Upper lobe of right lung (tissue), 1 donor: ENCODE measurements at regions not wholly inside any gene's neighbourhood (a gene's known extent, or its start where the extent isn't known, plus 50 kb on each side); places are given as distances from the start of the nearest gene placed in this dataset.
"Not testable (repeated sequence)": the region's sequence is repeated elsewhere in the genome, so short reads cannot be mapped to it uniquely, and the experiment has no call there.

Experiments
- ATAC-seq: fragments of 200-7000 bp; cut with Tn5 transposase; one replicate; pipeline ENCODE4 v1.9.1; 2020; ENCODE audit warnings: mild to moderate bottlenecking, moderate library complexity
- DNase-seq: peaks from one replicate; pipeline ENCODE4 v3.0.0-alpha.2; 2020
- H3K27ac ChIP-seq: fragments of 200-600 bp; one replicate; pipeline ENCODE4 v1.8.0; 2022
- H3K27me3 ChIP-seq: fragments of 200-600 bp; one replicate; pipeline ENCODE4 v1.8.0; 2022; ENCODE audit warnings: mild to moderate bottlenecking
- H3K36me3 ChIP-seq: fragments of 200-600 bp; one replicate; pipeline ENCODE4 v1.8.0; 2022
- H3K4me1 ChIP-seq: fragments of 200-600 bp; one replicate; pipeline ENCODE4 v1.8.0; 2022
- H3K4me3 ChIP-seq: fragments of 200-600 bp; one replicate; pipeline ENCODE4 v1.8.0; 2022; ENCODE audit warnings: mild to moderate bottlenecking
- H3K9me3 ChIP-seq: fragments of 200-600 bp; one replicate; pipeline ENCODE4 v1.8.0; 2022
- CTCF ChIP-seq: fragments of 200-600 bp; IDR thresholded peaks from one replicate; pipeline ENCODE4 v1.8.0; 2022; ENCODE audit warnings: antibody characterized with exemption
- intact Hi-C: fragments of 100-400 bp; cut with DNase I; formaldehyde crosslinking; loops from one replicate; pipeline ENCODE4 v1.11.0; 2022
- donor health status: DM: no; HTN: yes; CAD: no; lungs with severe emphysema.

GRCh38 chr18:77341527-77342325 is 92.1 kb downstream of the GALR1 start:
- no peak for ATAC-seq
- no peak for TF ChIP-seq CTCF
- no peak overlapping the region for H3K27ac ChIP-seq
- intact Hi-C loops = no loop called here
- no peaks in the 10 kb centered on the region for H3K9me3 ChIP-seq
- H3K4me3 ChIP-seq = no peak overlapping the region
- no peaks in the 10 kb centered on the region for H3K4me1 ChIP-seq
- H3K36me3 ChIP-seq = no peaks in the 10 kb centered on the region
- peaks cover 5% of the 10 kb centered on the region for H3K27me3 ChIP-seq
- no peak for DNase-seq

- Histone ChIP-seq H3K27me3 (peaks cover 5% of the 10 kb centered on the region), H3K36me3 (no peaks in the 10 kb centered on the region), H3K4me1 (no peaks in the 10 kb centered on the region), H3K4me3 (no peak overlapping the region), H3K27ac (no peak overlapping the region), H3K9me3 (no peaks in the 10 kb centered on the region)
- DNase-seq = no peak
- no peak for TF ChIP-seq CTCF
- intact Hi-C loops = no loop called here
- ATAC-seq = no peak
Observed at GRCh38 chr18:77342736-77343135, 93.1 kb downstream of the GALR1 start.

GRCh38 chr18:77343846-77344510 is 94.3 kb downstream of the GALR1 start:
- Histone ChIP-seq H3K36me3 (no peaks in the 10 kb centered on the region), H3K4me3 (no peak overlapping the region), H3K4me1 (no peaks in the 10 kb centered on the region), H3K27me3 (peaks cover 5% of the 10 kb centered on the region), H3K27ac (no peak overlapping the region), H3K9me3 (no peaks in the 10 kb centered on the region)
- no peak for DNase-seq
- ATAC-seq = no peak
- TF ChIP-seq CTCF = no peak
- intact Hi-C loops = no loop called here

- Histone ChIP-seq H3K4me3 (no peak overlapping the region), H3K27ac (no peak overlapping the region), H3K4me1 (no peaks in the 10 kb centered on the region), H3K36me3 (no peaks in the 10 kb centered on the region), H3K9me3 (no peaks in the 10 kb centered on the region), H3K27me3 (peaks cover 3% of the 10 kb centered on the region)
- ATAC-seq (no peak), DNase-seq (no peak)
- intact Hi-C loops = no loop called here
- no peak for TF ChIP-seq CTCF
Observed at GRCh38 chr18:77344786-77345500, 95.3 kb downstream of the GALR1 start.

GRCh38 chr18:77346208-77346810 is 96.7 kb downstream of the GALR1 start:
- intact Hi-C loops = no loop called here
- TF ChIP-seq CTCF = no peak
- no peak for ATAC-seq
- Histone ChIP-seq H3K4me1 (no peaks in the 10 kb centered on the region), H3K27me3 (no peaks in the 10 kb centered on the region), H3K9me3 (no peaks in the 10 kb centered on the region), H3K36me3 (no peaks in the 10 kb centered on the region), H3K4me3 (no peak overlapping the region), H3K27ac (no peak overlapping the region)
- no peak for DNase-seq

- intact Hi-C loops, H3K27me3 ChIP-seq, DNase-seq, H3K9me3 ChIP-seq, H3K27ac ChIP-seq, H3K4me1 ChIP-seq, H3K36me3 ChIP-seq, ATAC-seq, H3K4me3 ChIP-seq: not testable (repeated sequence)
Observed at GRCh38 chr18:77353349-77353748, 103.7 kb downstream of the GALR1 start.
